G401 (cell line): ENCODE measurements at regions not wholly inside any gene's neighbourhood (a gene's known extent, or its start where the extent isn't known, plus 50 kb on each side); places are given as distances from the start of the nearest gene placed in this dataset.
"Not testable (repeated sequence)": the region's sequence is repeated elsewhere in the genome, so short reads cannot be mapped to it uniquely, and the experiment has no call there.

Experiments used
- DNase-seq: peaks from one replicate; pipeline ENCODE4 v3.0.0-alpha.2; 2015; ENCODE audit warnings: low spot score
- in situ Hi-C: cut with HindIII; loops from 2 replicates; pipeline ENCODE4 v1.10.0; 2016; ENCODE audit warnings: low sequenced_read_pairs, mixed read lengths

- DNase-seq, result peak; percentile 68
Observed at GRCh38 chr1:213606252-213606820, 381.4 kb upstream of the PROX1 start.

GRCh38 chr1:213613549-213613948 lies 374.2 kb upstream of the PROX1 start:
- in situ Hi-C loops, result no loop called here
- DNase-seq, result no peak

More at GRCh38 chr1:213606252-213606820, 381.4 kb upstream of the PROX1 start:
- in situ Hi-C loops, result no loop called here

DNA sequence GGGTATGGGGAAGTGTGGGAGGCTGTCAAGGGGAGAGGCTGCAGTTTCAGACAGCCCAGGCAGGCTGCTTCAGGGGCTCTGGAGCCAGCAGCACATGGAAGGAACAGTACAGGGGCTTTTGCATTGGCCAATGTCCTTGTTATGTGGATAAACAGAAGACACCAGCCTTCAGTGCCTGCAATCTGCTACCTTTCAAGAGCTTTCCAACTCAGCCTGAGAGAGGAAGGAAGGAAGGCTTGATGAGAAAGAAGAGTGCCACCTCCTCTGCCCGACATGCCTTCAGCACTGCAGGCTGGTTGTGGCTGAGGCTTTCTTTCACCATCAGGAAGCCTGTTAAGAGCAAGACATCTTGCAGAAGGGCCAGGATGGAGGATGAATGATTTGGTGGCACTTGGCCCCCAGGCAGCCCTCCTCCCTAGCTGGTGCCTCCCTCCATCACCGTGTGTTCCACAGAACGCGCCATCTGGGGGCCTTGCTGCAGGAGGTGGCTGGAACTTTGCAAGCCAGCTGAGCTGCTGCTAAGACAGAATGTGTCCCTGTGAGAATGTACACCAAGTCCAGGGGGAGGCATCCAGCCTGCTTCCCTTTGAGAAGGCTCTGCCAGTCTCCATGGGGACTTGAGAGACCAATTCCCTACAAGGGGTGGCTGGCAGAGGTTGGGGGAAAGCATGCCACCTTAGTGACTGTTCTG lies 372.4 kb upstream of the PROX1 start:
- peak; percentile 75 for DNase-seq
- in situ Hi-C loops, result no loop called here

DNA sequence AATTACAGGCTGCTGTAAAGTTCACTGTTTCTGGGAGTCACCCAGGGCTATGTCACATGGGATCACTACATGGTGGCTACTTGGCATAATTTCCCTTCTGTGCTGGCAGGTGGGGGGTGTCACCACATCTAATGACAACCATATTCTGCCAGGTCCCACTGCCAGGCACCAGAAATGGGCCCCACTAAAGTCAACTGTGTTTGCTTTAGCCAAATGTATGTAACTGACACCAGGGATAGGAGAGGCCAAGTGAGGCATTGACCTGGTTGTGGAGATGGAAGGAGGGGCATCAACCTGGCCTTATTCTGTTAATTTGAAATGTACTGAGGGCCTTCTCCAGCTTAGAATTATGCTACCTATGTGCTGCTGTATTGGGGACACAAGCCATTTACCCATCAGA lies 370.6 kb upstream of the PROX1 start:
- DNase-seq, result no peak
- in situ Hi-C loops, result no loop called here

GRCh38 chr1:213618094-213618493 lies 369.7 kb upstream of the PROX1 start:
- in situ Hi-C loops, result no loop called here
- no peak for DNase-seq

DNA sequence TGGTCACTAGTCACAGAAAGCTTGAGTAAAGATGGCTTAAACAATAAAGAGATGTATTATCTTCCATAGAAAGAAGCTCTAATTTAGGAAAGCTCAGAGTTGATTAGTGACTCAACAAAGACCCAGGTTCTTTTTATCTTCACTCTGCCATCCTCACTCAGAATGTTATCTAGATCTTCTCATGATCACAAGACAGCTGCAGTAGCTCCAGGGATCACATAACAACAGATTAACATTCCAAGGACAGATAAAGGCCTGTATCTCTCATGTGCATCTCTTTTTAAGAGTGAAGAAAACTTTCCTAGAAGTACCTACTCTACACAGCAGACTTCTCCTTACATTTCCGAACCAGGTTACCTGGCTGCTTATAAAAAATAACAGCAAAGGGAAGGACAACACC lies 368.7 kb upstream of the PROX1 start:
- DNase-seq, result no peak
- in situ Hi-C loops, result no loop called here

GRCh38 chr1:213621077-213621476 lies 366.7 kb upstream of the PROX1 start:
- in situ Hi-C loops, result no loop called here
- DNase-seq, result no peak

- in situ Hi-C loops, result no loop called here
- no peak for DNase-seq
Observed at GRCh38 chr1:213622365-213623063, 365.3 kb upstream of the PROX1 start.

- DNase-seq, result no peak
- in situ Hi-C loops, result no loop called here
Observed at GRCh38 chr1:213623064-213623581, 364.6 kb upstream of the PROX1 start.

DNA sequence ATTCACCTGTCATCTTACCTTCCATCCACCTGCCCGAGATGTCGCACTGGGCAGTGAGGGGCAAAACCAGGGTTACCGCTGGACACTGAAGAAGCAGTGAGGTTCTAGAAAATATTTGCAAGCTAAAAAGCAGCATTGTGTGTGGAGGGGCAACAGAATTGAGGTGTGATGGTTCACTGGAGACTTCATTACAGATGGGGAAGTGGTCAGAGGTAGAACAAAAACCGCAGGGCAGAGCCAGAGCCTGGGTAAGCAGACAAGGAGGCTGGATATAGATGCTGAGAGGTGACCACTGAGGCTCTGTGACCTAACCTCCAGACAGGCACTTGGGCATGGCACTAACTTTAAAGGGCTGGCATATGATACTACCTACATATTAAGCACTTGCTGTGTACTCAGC lies 363.9 kb upstream of the PROX1 start:
- in situ Hi-C loops, result no loop called here
- DNase-seq, result no peak

DNA sequence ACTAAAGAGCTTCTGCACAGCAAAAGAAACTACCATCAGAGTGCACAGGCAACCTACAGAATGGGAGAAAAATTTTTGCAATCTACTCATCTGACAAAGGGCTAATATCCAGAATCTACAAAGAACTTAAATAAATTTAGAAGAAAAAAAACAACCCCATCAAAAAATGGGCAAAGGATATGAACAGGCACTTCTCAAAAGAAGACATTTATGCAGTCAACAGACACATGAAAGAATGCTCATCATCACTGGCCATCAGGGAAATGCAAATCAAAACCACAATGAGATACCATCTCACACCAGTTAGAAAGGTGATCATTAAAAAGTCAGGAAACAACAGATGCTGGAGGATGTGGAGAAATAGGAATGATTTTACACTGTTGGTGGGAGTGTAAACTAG lies 351.0 kb upstream of the PROX1 start:
- in situ Hi-C loops, DNase-seq: not testable (repeated sequence)

GRCh38 chr1:213641312-213641711 lies 346.5 kb upstream of the PROX1 start:
- in situ Hi-C loops, result no loop called here
- no peak for DNase-seq

GRCh38 chr1:213643360-213643759 lies 344.4 kb upstream of the PROX1 start:
- in situ Hi-C loops, result no loop called here
- DNase-seq, result no peak

DNA sequence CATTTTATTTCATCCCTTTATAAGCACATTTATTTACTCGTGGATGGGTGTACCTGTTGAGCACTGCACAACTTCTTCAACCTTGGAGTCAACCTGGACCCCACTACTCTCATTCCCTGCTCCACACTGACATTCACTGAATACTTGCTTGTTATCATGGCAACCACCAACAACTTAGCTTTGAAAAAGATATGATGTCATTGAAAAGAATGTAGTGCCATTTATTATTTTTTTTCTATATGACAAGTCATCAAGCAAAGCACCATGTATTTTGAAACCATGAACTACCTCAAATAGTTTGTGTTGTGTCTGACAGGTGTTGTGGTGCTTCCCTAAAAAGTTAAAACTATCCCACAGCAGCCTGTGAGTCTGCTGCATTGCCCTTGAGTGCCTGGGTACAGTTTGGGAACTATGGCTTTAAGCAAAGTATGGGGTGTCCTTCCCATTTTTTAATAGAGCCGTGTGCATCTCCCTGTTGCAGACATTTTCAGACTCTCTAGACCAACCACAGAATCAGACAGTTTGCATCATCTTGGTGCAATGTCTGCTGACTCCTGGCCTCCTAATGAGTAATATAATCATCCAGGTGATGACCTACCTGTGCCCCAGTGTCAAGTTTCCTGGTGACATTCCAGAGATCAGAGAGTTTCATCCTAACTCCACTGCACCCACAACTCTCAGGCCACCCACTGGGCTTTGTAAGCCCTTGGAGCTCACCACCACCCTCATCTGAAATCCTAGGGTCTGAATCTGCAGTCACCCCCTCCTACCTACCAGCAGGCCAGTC lies 339.7 kb upstream of the PROX1 start:
- in situ Hi-C loops, result no loop called here
- no peak for DNase-seq

- no peak for DNase-seq
- in situ Hi-C loops, result no loop called here
Observed at GRCh38 chr1:213649373-213649772, 338.4 kb upstream of the PROX1 start.

DNA sequence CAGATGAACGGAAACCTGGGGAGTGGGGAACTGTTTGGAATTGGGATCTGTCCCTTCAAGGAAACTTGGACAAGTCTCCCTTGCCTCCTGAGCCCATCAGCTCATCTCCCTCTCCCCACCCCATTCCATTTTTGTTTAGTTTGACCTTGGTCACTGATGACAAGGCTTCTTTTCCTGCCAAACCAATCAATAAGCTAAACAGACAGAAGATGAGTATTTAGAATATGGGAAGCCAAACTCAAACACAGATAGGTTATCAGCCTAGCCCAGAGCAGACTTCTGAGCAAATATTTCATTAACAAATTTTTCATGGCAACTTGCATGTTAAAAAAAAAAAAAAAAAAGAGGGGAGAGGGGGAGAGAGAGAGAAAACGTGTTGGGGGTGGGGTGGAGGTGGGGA lies 337.2 kb upstream of the PROX1 start:
- in situ Hi-C loops, result no loop called here

GRCh38 chr1:213651077-213651476 lies 336.7 kb upstream of the PROX1 start:
- DNase-seq, result no peak
- in situ Hi-C loops, result no loop called here

More for the DNA sequence above, 337.2 kb upstream of the PROX1 start:
- DNase-seq, result no peak

GRCh38 chr1:213652109-213652508 lies 335.7 kb upstream of the PROX1 start:
- in situ Hi-C loops, result no loop called here
- no peak for DNase-seq

DNA sequence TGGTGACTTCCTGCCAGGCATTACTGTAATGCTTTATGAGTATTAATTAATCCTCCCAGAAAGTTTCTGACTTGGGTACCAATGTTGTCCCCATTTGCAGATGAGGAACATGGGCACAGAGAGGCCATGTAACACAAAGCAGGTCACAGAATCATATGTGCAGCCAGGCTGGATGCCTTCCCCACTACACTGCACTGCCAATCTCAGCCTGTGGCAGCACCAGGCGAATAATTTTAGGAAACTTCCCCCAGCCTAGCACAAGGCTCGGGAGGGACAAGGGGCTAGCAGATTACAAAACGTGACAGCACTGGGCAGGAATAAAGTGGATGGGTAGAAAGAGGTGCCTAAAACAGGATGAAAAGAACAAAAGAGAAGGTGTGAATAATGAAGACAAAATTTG lies 331.7 kb upstream of the PROX1 start:
- in situ Hi-C loops, result no loop called here
- no peak for DNase-seq

- in situ Hi-C loops, result no loop called here
Observed at GRCh38 chr1:213656503-213656902, 331.3 kb upstream of the PROX1 start.

More at GRCh38 chr1:213656503-213656902, 331.3 kb upstream of the PROX1 start:
- DNase-seq, result no peak
